ENCODE measurements at regions not wholly inside any gene's neighbourhood (a gene's known extent, or its start where the extent isn't known, plus 50 kb on each side); places are given as distances from the start of the nearest gene placed in this dataset.

DNA sequence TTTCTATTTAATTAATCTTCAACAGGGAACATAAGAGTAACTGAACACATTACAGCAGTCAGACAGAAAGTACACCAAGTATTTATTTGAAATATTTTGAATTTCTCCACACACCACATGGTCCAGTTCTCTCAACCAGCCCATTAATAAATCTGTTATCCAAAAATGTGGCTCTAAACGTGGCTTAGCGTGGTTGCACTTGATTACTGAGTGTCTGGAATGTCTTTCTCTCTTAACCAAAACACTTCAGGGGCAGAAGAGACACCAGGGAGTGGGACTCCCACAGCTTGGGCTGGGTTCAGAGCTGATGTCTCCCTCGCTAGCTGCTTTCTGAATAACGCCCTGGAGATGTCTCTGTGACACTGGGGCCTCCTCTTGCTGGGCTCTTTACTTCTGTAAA is 52.6 kb upstream of the FANCC start:
- no peak overlapping the region for H3K4me3 ChIP-seq

DNA sequence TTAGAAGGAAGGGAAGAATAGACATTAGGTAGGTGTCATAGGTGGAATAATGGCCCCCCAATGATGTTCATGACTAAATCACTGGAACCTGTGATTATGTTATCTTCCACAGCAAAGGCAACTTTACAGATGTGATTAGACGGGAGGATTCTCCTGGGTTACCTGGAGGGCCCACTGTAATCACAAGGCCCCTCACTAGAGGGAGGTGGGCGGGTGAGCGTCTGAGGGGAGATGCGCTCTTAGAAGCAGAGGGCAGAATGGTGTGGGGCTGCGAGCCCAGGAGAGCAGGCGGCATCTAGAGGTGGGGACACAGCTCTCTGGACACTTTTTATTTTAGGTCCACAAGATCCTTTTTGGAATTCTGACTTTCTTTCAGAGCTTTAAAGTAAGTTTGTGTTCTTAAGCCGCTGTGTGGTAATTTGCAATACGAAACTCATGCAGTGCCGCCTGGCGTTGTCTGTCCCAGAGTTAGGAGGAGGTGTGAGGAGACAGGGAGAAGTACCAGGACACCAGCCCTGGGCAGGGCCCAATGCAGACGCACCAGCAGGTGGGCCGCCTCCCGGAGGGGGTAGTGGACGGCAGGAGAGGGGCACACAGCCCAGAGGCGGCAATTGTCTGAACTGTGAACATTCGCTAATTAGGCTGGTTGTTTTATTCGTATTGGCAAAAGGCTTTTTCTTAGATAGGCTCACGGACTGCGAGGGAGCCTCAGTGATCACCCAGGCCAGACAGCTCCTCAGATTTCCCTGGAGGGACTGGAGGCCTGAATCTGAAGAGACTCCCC is 51.1 kb upstream of the FANCC start:
- Histone ChIP-seq H3K27me3 (no peaks in the 10 kb centered on the region), H3K4me3 (no peak overlapping the region), H3K36me3 (no peaks in the 10 kb centered on the region), H3K27ac (no peak overlapping the region), H3K4me1 (ENCODE audit: low read depth) (peaks cover 11% of the 10 kb centered on the region), H3K9me3 (ENCODE audit: low read depth) (no peaks in the 10 kb centered on the region)
- no peak for DNase-seq (ENCODE audit: low read depth in 1 of 2, low spot score in 1 of 2)
- TF ChIP-seq, protein P1, sequence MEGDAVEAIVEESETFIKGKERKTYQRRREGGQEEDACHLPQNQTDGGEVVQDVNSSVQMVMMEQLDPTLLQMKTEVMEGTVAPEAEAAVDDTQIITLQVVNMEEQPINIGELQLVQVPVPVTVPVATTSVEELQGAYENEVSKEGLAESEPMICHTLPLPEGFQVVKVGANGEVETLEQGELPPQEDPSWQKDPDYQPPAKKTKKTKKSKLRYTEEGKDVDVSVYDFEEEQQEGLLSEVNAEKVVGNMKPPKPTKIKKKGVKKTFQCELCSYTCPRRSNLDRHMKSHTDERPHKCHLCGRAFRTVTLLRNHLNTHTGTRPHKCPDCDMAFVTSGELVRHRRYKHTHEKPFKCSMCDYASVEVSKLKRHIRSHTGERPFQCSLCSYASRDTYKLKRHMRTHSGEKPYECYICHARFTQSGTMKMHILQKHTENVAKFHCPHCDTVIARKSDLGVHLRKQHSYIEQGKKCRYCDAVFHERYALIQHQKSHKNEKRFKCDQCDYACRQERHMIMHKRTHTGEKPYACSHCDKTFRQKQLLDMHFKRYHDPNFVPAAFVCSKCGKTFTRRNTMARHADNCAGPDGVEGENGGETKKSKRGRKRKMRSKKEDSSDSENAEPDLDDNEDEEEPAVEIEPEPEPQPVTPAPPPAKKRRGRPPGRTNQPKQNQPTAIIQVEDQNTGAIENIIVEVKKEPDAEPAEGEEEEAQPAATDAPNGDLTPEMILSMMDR (IDR thresholded peaks at IDR 0.05; ENCODE audit: low read depth, low read length): no peak

More for the DNA sequence above, 52.6 kb upstream of the FANCC start:
- H3K36me3 ChIP-seq: no peaks in the 10 kb centered on the region
- H3K27ac ChIP-seq: no peak overlapping the region
- DNase-seq (ENCODE audit: low read depth in 1 of 2, low spot score in 1 of 2): no peak
- peaks cover 10% of the 10 kb centered on the region for H3K4me1 ChIP-seq (ENCODE audit: low read depth)
- H3K9me3 ChIP-seq (ENCODE audit: low read depth): no peaks in the 10 kb centered on the region
- TF ChIP-seq, protein P1 (IDR thresholded peaks at IDR 0.05; ENCODE audit: low read depth, low read length): no peak
- no peaks in the 10 kb centered on the region for H3K27me3 ChIP-seq

Data from cardiac muscle cell (in vitro differentiated cells and primary cell).